ENCODE measurements at regions not wholly inside any gene's neighbourhood (a gene's known extent, or its start where the extent isn't known, plus 50 kb on each side); places are given as distances from the start of the nearest gene placed in this dataset.

DNA sequence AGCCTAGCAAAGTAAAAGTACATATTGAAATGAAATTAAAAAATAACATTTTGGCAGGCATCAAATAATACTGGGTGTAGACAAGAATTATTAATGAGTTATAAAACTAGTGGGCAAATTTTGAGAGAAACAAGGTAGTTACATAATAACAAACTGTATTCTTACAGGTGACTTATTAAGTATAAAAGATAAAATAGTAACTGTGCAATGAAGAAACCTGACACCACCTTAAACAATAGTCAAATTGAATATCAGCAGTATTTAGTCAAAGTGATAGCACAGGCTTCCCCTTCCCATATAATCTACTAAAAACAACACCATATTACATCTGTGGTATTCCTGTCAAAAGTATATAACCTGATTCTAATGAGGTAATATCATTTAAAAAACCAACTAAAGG is 1099.8 kb upstream of the CRIM1 start:
- H3K9me3 ChIP-seq (replicated peaks) = no peaks in the 10 kb centered on the region
- TF ChIP-seq, protein P1, sequence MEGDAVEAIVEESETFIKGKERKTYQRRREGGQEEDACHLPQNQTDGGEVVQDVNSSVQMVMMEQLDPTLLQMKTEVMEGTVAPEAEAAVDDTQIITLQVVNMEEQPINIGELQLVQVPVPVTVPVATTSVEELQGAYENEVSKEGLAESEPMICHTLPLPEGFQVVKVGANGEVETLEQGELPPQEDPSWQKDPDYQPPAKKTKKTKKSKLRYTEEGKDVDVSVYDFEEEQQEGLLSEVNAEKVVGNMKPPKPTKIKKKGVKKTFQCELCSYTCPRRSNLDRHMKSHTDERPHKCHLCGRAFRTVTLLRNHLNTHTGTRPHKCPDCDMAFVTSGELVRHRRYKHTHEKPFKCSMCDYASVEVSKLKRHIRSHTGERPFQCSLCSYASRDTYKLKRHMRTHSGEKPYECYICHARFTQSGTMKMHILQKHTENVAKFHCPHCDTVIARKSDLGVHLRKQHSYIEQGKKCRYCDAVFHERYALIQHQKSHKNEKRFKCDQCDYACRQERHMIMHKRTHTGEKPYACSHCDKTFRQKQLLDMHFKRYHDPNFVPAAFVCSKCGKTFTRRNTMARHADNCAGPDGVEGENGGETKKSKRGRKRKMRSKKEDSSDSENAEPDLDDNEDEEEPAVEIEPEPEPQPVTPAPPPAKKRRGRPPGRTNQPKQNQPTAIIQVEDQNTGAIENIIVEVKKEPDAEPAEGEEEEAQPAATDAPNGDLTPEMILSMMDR (IDR thresholded peaks at IDR 0.05; ENCODE audit: borderline replicate concordance) = no peak
- no peak overlapping the region for H3K4me3 ChIP-seq
- DNase-seq = no peak
- intact Hi-C loops (cut with micrococcal nuclease) = no loop called here
- H3K36me3 ChIP-seq = no peaks in the 10 kb centered on the region
- H3K27ac ChIP-seq (replicated peaks) = no peak overlapping the region
- no peaks in the 10 kb centered on the region for H3K27me3 ChIP-seq (ENCODE audit: low read depth)
- H3K4me1 ChIP-seq = no peaks in the 10 kb centered on the region

DNA sequence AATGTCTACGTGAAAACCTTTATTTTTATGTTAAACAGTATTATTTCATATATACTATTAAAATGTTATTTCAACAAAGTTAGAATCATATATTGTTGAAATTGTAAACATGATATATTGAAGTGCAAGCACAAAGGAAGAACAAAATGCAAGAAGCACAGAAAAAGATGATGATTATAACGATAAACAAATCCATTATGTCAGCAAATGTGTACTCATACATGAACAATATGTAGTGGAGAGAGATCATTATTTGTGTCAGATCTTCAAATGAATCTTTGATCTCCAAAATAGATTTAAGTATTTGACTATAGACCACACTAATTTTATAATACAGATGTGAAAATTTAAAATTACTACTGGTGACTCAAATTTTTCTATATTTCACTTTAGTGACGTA is 1104.4 kb upstream of the CRIM1 start:
- no peaks in the 10 kb centered on the region for H3K36me3 ChIP-seq
- no peaks in the 10 kb centered on the region for H3K4me1 ChIP-seq
- TF ChIP-seq, protein P1 (IDR thresholded peaks at IDR 0.05; ENCODE audit: borderline replicate concordance) = no peak
- H3K27ac ChIP-seq (replicated peaks) = no peak overlapping the region
- no peak overlapping the region for H3K4me3 ChIP-seq
- DNase-seq = no peak
- H3K9me3 ChIP-seq (replicated peaks) = peaks cover 10% of the 10 kb centered on the region
- no peaks in the 10 kb centered on the region for H3K27me3 ChIP-seq (ENCODE audit: low read depth)
- intact Hi-C loops (cut with micrococcal nuclease) = no loop called here

DNA sequence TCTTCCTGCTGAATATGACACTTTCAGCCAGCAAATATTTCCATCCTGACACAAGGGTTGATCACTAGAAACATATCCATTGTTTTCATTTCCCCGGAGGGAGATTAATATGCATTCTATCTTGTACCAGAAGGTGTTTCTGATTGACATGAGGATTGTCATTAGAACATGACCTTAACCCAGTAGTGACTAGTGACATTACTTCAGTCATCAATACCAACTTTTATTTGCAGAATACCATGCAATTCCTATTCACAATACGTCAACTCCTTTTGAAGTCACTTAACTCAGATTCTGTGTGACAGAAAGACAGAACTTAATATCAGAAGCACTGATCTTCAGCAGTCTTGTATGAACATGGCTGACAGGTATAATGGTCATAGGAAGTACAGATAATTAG is 1108.9 kb upstream of the CRIM1 start:
- Histone ChIP-seq H3K9me3 (replicated peaks) (peaks cover 10% of the 10 kb centered on the region), H3K27me3 (ENCODE audit: low read depth) (no peaks in the 10 kb centered on the region), H3K27ac (replicated peaks) (no peak overlapping the region), H3K4me1 (no peaks in the 10 kb centered on the region), H3K36me3 (no peaks in the 10 kb centered on the region), H3K4me3 (no peak overlapping the region)
- TF ChIP-seq, protein P1 (IDR thresholded peaks at IDR 0.05; ENCODE audit: borderline replicate concordance) = no peak
- intact Hi-C loops (cut with micrococcal nuclease) = no loop called here
- DNase-seq = no peak

DNA sequence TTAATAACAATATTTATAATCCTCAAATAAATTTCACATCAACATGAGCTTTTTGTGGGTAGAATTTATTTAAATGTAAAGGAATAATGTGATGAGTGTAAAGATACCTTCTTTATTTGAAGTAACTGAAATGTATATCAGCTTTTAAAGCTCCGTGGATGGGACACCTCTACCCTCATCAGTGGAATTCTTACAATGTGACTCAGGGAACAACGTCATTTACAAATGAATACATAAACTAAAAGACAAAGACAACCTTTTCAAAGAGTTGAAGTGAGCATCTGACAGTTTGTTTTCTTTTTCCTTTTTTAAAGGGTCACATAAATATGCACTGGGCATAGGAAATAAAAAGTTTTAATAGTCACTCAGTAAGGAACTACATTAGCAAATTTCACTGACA is 1127.0 kb upstream of the CRIM1 start:
- H3K4me1 ChIP-seq = no peaks in the 10 kb centered on the region
- H3K36me3 ChIP-seq = no peaks in the 10 kb centered on the region
- H3K27ac ChIP-seq (replicated peaks) = no peak overlapping the region
- no peak for DNase-seq
- no peaks in the 10 kb centered on the region for H3K27me3 ChIP-seq (ENCODE audit: low read depth)
- H3K9me3 ChIP-seq (replicated peaks) = peaks cover 24% of the 10 kb centered on the region
- TF ChIP-seq, protein P1 (IDR thresholded peaks at IDR 0.05; ENCODE audit: borderline replicate concordance) = no peak
- intact Hi-C loops (cut with micrococcal nuclease) = no loop called here
- no peak overlapping the region for H3K4me3 ChIP-seq

DNA sequence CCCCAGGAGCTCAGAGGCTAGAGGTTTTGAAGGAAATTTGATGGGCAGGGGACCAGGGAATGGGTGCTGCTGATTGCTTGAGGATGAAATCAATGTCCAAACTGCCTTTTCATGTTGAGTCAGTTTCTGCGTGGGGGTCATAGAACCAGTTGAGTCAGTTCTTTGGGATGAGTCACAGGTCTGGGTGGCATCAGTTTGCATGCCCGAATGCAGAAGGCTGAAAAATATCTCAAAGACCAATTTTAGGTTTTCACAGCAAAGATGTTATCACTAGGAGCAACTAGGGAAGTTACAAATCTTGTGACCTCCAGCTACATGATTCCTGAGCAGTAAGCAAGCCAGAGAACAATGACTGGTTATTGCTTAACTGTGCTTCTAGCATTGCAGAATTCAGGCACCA is 1135.1 kb upstream of the CRIM1 start:
- Histone ChIP-seq H3K36me3 (no peaks in the 10 kb centered on the region), H3K4me1 (no peaks in the 10 kb centered on the region), H3K27ac (replicated peaks) (no peak overlapping the region), H3K4me3 (no peak overlapping the region), H3K27me3 (ENCODE audit: low read depth) (no peaks in the 10 kb centered on the region), H3K9me3 (replicated peaks) (peaks cover 17% of the 10 kb centered on the region)
- intact Hi-C loops (cut with micrococcal nuclease) = no loop called here
- TF ChIP-seq, protein P1 (IDR thresholded peaks at IDR 0.05; ENCODE audit: borderline replicate concordance) = no peak
- DNase-seq = no peak

DNA sequence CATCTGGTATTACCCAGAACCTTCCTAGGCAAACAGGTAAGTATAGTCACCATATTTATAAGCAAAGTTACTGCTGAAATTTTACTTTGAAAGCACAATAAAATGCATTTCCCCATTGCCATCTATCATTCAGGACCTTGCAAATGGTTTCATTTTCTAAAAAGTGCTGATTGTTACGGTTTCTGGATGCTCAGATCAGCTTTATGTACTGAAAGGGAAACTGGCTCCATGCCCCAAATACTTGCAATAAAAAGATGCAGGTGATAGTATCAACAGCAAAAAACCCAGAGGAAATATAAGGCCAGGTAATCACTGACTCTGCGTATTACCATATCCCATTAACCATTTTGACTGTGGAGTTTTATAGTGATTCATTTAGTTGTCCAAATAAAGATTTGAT is 1150.7 kb upstream of the CRIM1 start:
- Histone ChIP-seq H3K27ac (replicated peaks) (no peak overlapping the region), H3K4me3 (no peak overlapping the region), H3K9me3 (replicated peaks) (peaks cover 11% of the 10 kb centered on the region), H3K27me3 (ENCODE audit: low read depth) (no peaks in the 10 kb centered on the region), H3K36me3 (no peaks in the 10 kb centered on the region), H3K4me1 (no peaks in the 10 kb centered on the region)
- no peak for DNase-seq
- TF ChIP-seq, protein P1 (IDR thresholded peaks at IDR 0.05; ENCODE audit: borderline replicate concordance) = no peak
- intact Hi-C loops (cut with micrococcal nuclease) = no loop called here

All from left ventricle myocardium inferior (tissue), 1 donor.